SU-DHL-6 (cell line): ENCODE measurements at regions not wholly inside any gene's neighbourhood (a gene's known extent, or its start where the extent isn't known, plus 50 kb on each side); places are given as distances from the start of the nearest gene placed in this dataset.

Experiments
- H2AFZ ChIP-seq: fragments of 200-600 bp; sonication (generic); 2 replicates; pipeline ENCODE4 v1.6.1; 2014; ENCODE audit warnings: low read depth, mild to moderate bottlenecking, moderate library complexity, mixed read lengths, antibody characterized with exemption, low read length; ENCODE audit not compliant: severe bottlenecking
- H3F3A ChIP-seq: fragments of 200-600 bp; shearing (Covaris generic); 2 replicates; pipeline ENCODE4 v1.6.0; 2016; ENCODE audit warnings: antibody characterized with exemption, mild to moderate bottlenecking; ENCODE audit not compliant: insufficient read depth
- H3K27ac ChIP-seq: fragments of 200-600 bp; sonication (generic); 2 replicates; pipeline ENCODE4 v1.5.1; 2016; ENCODE audit warnings: low read depth, mild to moderate bottlenecking, low read length, moderate library complexity, mixed read lengths
- H3K27me3 ChIP-seq: fragments of 200-600 bp; sonication (generic), shearing (Covaris generic); 2 replicates; pipeline ENCODE4 v1.6.0; 2014; ENCODE audit warnings: mild to moderate bottlenecking, low read length
- H3K36me3 ChIP-seq: fragments of 200-600 bp; sonication (generic); 2 replicates; pipeline ENCODE4 v1.6.1; 2014; ENCODE audit warnings: mild to moderate bottlenecking, low read length, mixed read lengths
- H3K4me2 ChIP-seq: fragments of 300-600, 200-600 bp; shearing (Covaris generic), sonication (generic); 2 replicates; pipeline ENCODE4 v1.6.0; 2014; ENCODE audit warnings: low read length, low read depth, mild to moderate bottlenecking; ENCODE audit not compliant: poor library complexity, severe bottlenecking
- H3K4me3 ChIP-seq: fragments of 200-600 bp; sonication (generic); 2 replicates; pipeline ENCODE4 v1.5.1; 2014; ENCODE audit warnings: antibody characterized with exemption, low read length, mild to moderate bottlenecking, mixed read lengths; ENCODE audit not compliant: insufficient read depth, poor library complexity, severe bottlenecking
- H3K79me2 ChIP-seq: fragments of 200-600 bp; sonication (generic); 2 replicates; pipeline ENCODE4 v1.6.1; 2014; ENCODE audit warnings: mild to moderate bottlenecking, low read length, moderate library complexity; ENCODE audit not compliant: insufficient read depth
- H3K9ac ChIP-seq: fragments of 200-600 bp; sonication (generic); 2 replicates; pipeline ENCODE4 v1.7.0; 2014; ENCODE audit warnings: mild to moderate bottlenecking, low read length
- H3K9me2 ChIP-seq: fragments of 200-600 bp; sonication (generic); replicated peaks from 2 replicates; pipeline ENCODE4 v1.6.1; 2014; ENCODE audit warnings: low read length; ENCODE audit not compliant: insufficient read depth
- H3K9me3 ChIP-seq: fragments of 200-600 bp; sonication (generic); 2 replicates; pipeline ENCODE4 v1.6.1; 2014; ENCODE audit warnings: low read length, mixed read lengths; ENCODE audit not compliant: insufficient read depth
- H4K20me1 ChIP-seq: fragments of 200-600 bp; sonication (generic); 2 replicates; pipeline ENCODE4 v1.6.1; 2014; ENCODE audit warnings: low read depth, mild to moderate bottlenecking, antibody characterized with exemption, low read length, moderate library complexity, mixed read lengths
- EZH2phosphoT487 ChIP-seq: fragments of 200-600 bp; sonication (generic), shearing (Covaris generic); conservative IDR thresholded peaks from 2 replicates; pipeline ENCODE4 v1.6.1; 2018; ENCODE audit warnings: mild to moderate bottlenecking, antibody characterized with exemption, low read length, moderate library complexity, mixed read lengths
- TF ChIP-seq, protein P1 (sequence below): fragments of 200-600 bp; sonication (generic); IDR thresholded peaks from one replicate; pipeline ENCODE4 v1.5.1; 2017; ENCODE audit warnings: antibody characterized with exemption, mild to moderate bottlenecking, low read length, moderate library complexity; ENCODE audit not compliant: insufficient read depth, poor library complexity, severe bottlenecking

GRCh38 chr12:115798309-115798917 lies 479.1 kb downstream of the MED13L start:
- Histone ChIP-seq H3K9me2 (no peaks in the 10 kb centered on the region), H3K36me3 (no peaks in the 10 kb centered on the region), H3K27ac (no peak overlapping the region), H3K4me2 (no peak overlapping the region), H3K27me3 (no peaks in the 10 kb centered on the region), H3K4me3 (no peak overlapping the region), H3F3A (no peaks in the 10 kb centered on the region), H2AFZ (no peak overlapping the region), H3K9me3 (no peaks in the 10 kb centered on the region), H3K79me2 (no peaks in the 10 kb centered on the region), H4K20me1 (no peaks in the 10 kb centered on the region), H3K9ac (no peak overlapping the region)
- TF ChIP-seq EZH2phosphoT487: no peak
- TF ChIP-seq, protein P1, sequence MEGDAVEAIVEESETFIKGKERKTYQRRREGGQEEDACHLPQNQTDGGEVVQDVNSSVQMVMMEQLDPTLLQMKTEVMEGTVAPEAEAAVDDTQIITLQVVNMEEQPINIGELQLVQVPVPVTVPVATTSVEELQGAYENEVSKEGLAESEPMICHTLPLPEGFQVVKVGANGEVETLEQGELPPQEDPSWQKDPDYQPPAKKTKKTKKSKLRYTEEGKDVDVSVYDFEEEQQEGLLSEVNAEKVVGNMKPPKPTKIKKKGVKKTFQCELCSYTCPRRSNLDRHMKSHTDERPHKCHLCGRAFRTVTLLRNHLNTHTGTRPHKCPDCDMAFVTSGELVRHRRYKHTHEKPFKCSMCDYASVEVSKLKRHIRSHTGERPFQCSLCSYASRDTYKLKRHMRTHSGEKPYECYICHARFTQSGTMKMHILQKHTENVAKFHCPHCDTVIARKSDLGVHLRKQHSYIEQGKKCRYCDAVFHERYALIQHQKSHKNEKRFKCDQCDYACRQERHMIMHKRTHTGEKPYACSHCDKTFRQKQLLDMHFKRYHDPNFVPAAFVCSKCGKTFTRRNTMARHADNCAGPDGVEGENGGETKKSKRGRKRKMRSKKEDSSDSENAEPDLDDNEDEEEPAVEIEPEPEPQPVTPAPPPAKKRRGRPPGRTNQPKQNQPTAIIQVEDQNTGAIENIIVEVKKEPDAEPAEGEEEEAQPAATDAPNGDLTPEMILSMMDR: no peak

- Histone ChIP-seq H3K9me3 (no peaks in the 10 kb centered on the region), H4K20me1 (no peaks in the 10 kb centered on the region), H3K4me3 (no peak overlapping the region), H3K36me3 (no peaks in the 10 kb centered on the region), H3K27me3 (no peaks in the 10 kb centered on the region), H3K9me2 (no peaks in the 10 kb centered on the region), H3K9ac (no peak overlapping the region), H3F3A (no peaks in the 10 kb centered on the region), H3K27ac (no peak overlapping the region), H3K79me2 (no peaks in the 10 kb centered on the region), H2AFZ (no peak overlapping the region), H3K4me2 (no peak overlapping the region)
- no peak for TF ChIP-seq EZH2phosphoT487
- TF ChIP-seq, protein P1: no peak
Measured at GRCh38 chr12:115794659-115795081, 482.8 kb downstream of the MED13L start.

DNA sequence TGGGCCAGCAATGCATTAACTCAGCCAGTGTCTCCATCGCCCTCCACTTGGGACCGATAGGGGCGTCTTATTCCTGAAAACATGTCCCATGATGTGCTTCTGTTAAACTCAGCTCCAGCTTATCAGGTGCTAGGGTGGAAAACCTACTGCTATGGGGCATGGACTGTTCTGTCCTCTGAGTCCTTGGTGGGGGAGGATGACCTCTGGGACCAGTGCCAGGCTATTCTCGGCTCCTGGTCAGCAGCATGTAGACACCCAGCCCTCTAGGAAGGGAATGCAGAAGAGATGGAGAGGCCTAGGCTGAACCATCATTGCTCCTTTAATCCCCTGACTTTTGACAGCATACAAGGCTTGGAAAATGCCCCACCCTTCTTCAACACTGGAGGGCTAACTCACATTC lies 486.2 kb downstream of the MED13L start:
- H3K9ac ChIP-seq: no peak overlapping the region
- H3K4me3 ChIP-seq: no peak overlapping the region
- H2AFZ ChIP-seq: no peak overlapping the region
- H3K36me3 ChIP-seq: no peaks in the 10 kb centered on the region
- no peaks in the 10 kb centered on the region for H3K79me2 ChIP-seq
- no peak overlapping the region for H3K27ac ChIP-seq
- no peaks in the 10 kb centered on the region for H3K9me3 ChIP-seq
- H3F3A ChIP-seq: no peaks in the 10 kb centered on the region
- no peak overlapping the region for H3K4me2 ChIP-seq
- no peaks in the 10 kb centered on the region for H4K20me1 ChIP-seq
- H3K27me3 ChIP-seq: no peaks in the 10 kb centered on the region
- TF ChIP-seq EZH2phosphoT487: no peak
- TF ChIP-seq, protein P1: no peak
- no peaks in the 10 kb centered on the region for H3K9me2 ChIP-seq
